ENCODE measurements at regions not wholly inside any gene's neighbourhood (a gene's known extent, or its start where the extent isn't known, plus 50 kb on each side); places are given as distances from the start of the nearest gene placed in this dataset.

GRCh38 chr18:64419156-64419555 lies 270.3 kb upstream of the LINC00305 start:
- no peaks in the 10 kb centered on the region for H3K4me1 Mint-ChIP-seq
- H3K36me3 Mint-ChIP-seq, result no peaks in the 10 kb centered on the region
- DNase-seq, result no peak
- no peaks in the 10 kb centered on the region for H3K27me3 Mint-ChIP-seq
- no peaks in the 10 kb centered on the region for H3K36me3 ChIP-seq (ENCODE audit: insufficient read depth, low read length)
- H3K27ac ChIP-seq (ENCODE audit: low read depth, low read length), result no peak overlapping the region
- CTCF ChIA-PET (ENCODE audit: partially characterized antibody), result no interaction called here
- H3K27ac Mint-ChIP-seq, result no peak overlapping the region
- POLR2A ChIA-PET (ENCODE audit: partially characterized antibody), result no interaction called here
- no peaks in the 10 kb centered on the region for H3K27me3 ChIP-seq (ENCODE audit: insufficient read depth, low read length)
- no peaks in the 10 kb centered on the region for H3K9me3 ChIP-seq (ENCODE audit: control insufficient read depth in 1 of 2, low read length in 2 of 2)
- H3K4me3 ChIP-seq (ENCODE audit: low read length in 2 of 2), result no peak overlapping the region
- no peaks in the 10 kb centered on the region for H3K4me1 ChIP-seq (ENCODE audit: insufficient read depth, low read length)
- H3K9me3 Mint-ChIP-seq, result peaks cover 0 to 14% (median 3%) of the 10 kb centered on the region in 8 donors
- no peak overlapping the region for H3K4me3 Mint-ChIP-seq
- intact Hi-C loops (cut with micrococcal nuclease), result no loop called here

GRCh38 chr18:64416990-64417389 lies 268.1 kb upstream of the LINC00305 start:
- peaks cover 0 to 7% (median 2%) of the 10 kb centered on the region in 8 donors for H3K9me3 Mint-ChIP-seq
- H3K4me1 ChIP-seq (ENCODE audit: insufficient read depth, low read length), result no peaks in the 10 kb centered on the region
- no peaks in the 10 kb centered on the region for H3K27me3 Mint-ChIP-seq
- CTCF ChIA-PET (ENCODE audit: partially characterized antibody), result no interaction called here
- no peaks in the 10 kb centered on the region for H3K9me3 ChIP-seq (ENCODE audit: control insufficient read depth in 1 of 2, low read length in 2 of 2)
- DNase-seq, result no peak
- no peak overlapping the region for H3K27ac ChIP-seq (ENCODE audit: low read depth, low read length)
- H3K4me3 ChIP-seq (ENCODE audit: low read length in 2 of 2), result no peak overlapping the region
- H3K4me3 Mint-ChIP-seq, result no peak overlapping the region
- POLR2A ChIA-PET (ENCODE audit: partially characterized antibody), result no interaction called here
- H3K27me3 ChIP-seq (ENCODE audit: insufficient read depth, low read length), result no peaks in the 10 kb centered on the region
- intact Hi-C loops (cut with micrococcal nuclease), result no loop called here
- H3K36me3 ChIP-seq (ENCODE audit: insufficient read depth, low read length), result no peaks in the 10 kb centered on the region
- no peaks in the 10 kb centered on the region for H3K4me1 Mint-ChIP-seq
- H3K27ac Mint-ChIP-seq, result no peak overlapping the region
- no peaks in the 10 kb centered on the region for H3K36me3 Mint-ChIP-seq

GRCh38 chr18:64415218-64415617 lies 266.3 kb upstream of the LINC00305 start:
- POLR2A ChIA-PET (ENCODE audit: partially characterized antibody), result no interaction called here
- Mint-ChIP-seq H3K9me3 (peaks cover 0 to 5% (median 1%) of the 10 kb centered on the region in 8 donors), H3K4me1 (no peaks in the 10 kb centered on the region), H3K27ac (no peak overlapping the region), H3K4me3 (no peak overlapping the region), H3K27me3 (no peaks in the 10 kb centered on the region), H3K36me3 (no peaks in the 10 kb centered on the region)
- H3K27ac ChIP-seq (ENCODE audit: low read depth, low read length), result no peak overlapping the region
- intact Hi-C loops (cut with micrococcal nuclease), result no loop called here
- H3K4me1 ChIP-seq (ENCODE audit: insufficient read depth, low read length), result no peaks in the 10 kb centered on the region
- H3K4me3 ChIP-seq (ENCODE audit: low read length in 2 of 2), result no peak overlapping the region
- no peaks in the 10 kb centered on the region for H3K27me3 ChIP-seq (ENCODE audit: insufficient read depth, low read length)
- H3K36me3 ChIP-seq (ENCODE audit: insufficient read depth, low read length), result no peaks in the 10 kb centered on the region
- no peak for DNase-seq
- CTCF ChIA-PET (ENCODE audit: partially characterized antibody), result no interaction called here
- H3K9me3 ChIP-seq (ENCODE audit: control insufficient read depth in 1 of 2, low read length in 2 of 2), result no peaks in the 10 kb centered on the region

- no peak overlapping the region for H3K27ac ChIP-seq (ENCODE audit: low read depth, low read length)
- no peak for DNase-seq
- intact Hi-C loops (cut with micrococcal nuclease), result no loop called here
- H3K4me1 Mint-ChIP-seq, result no peaks in the 10 kb centered on the region
- no peaks in the 10 kb centered on the region for H3K27me3 ChIP-seq (ENCODE audit: insufficient read depth, low read length)
- no peak overlapping the region for H3K27ac Mint-ChIP-seq
- H3K9me3 Mint-ChIP-seq, result peaks cover 0 to 4% (median under 1%) of the 10 kb centered on the region in 8 donors
- no peaks in the 10 kb centered on the region for H3K27me3 Mint-ChIP-seq
- H3K4me3 Mint-ChIP-seq, result no peak overlapping the region
- ChIA-PET POLR2A (ENCODE audit: partially characterized antibody) (no interaction called here), CTCF (ENCODE audit: partially characterized antibody) (no interaction called here)
- H3K4me3 ChIP-seq (ENCODE audit: low read length in 2 of 2), result no peak overlapping the region
- H3K36me3 Mint-ChIP-seq, result no peaks in the 10 kb centered on the region
- no peaks in the 10 kb centered on the region for H3K4me1 ChIP-seq (ENCODE audit: insufficient read depth, low read length)
- no peaks in the 10 kb centered on the region for H3K9me3 ChIP-seq (ENCODE audit: control insufficient read depth in 1 of 2, low read length in 2 of 2)
- no peaks in the 10 kb centered on the region for H3K36me3 ChIP-seq (ENCODE audit: insufficient read depth, low read length)
These were observed 261.8 kb upstream of the LINC00305 start for GRCh38 chr18:64410685-64411084.

- Mint-ChIP-seq H3K36me3 (no peaks in the 10 kb centered on the region), H3K9me3 (peaks cover 0 to 4% (median under 1%) of the 10 kb centered on the region in 8 donors), H3K4me3 (no peak overlapping the region), H3K27me3 (no peaks in the 10 kb centered on the region), H3K27ac (no peak overlapping the region), H3K4me1 (no peaks in the 10 kb centered on the region)
- no peak for DNase-seq
- no peak overlapping the region for H3K4me3 ChIP-seq (ENCODE audit: low read length in 2 of 2)
- intact Hi-C loops (cut with micrococcal nuclease), result no loop called here
- no peaks in the 10 kb centered on the region for H3K9me3 ChIP-seq (ENCODE audit: control insufficient read depth in 1 of 2, low read length in 2 of 2)
- H3K27ac ChIP-seq (ENCODE audit: low read depth, low read length), result no peak overlapping the region
- no peaks in the 10 kb centered on the region for H3K36me3 ChIP-seq (ENCODE audit: insufficient read depth, low read length)
- CTCF ChIA-PET (ENCODE audit: partially characterized antibody), result no interaction called here
- H3K27me3 ChIP-seq (ENCODE audit: insufficient read depth, low read length), result no peaks in the 10 kb centered on the region
- H3K4me1 ChIP-seq (ENCODE audit: insufficient read depth, low read length), result no peaks in the 10 kb centered on the region
- POLR2A ChIA-PET (ENCODE audit: partially characterized antibody), result no interaction called here
These were observed 260.6 kb upstream of the LINC00305 start for GRCh38 chr18:64409511-64409910.

GRCh38 chr18:64407606-64408005 lies 258.7 kb upstream of the LINC00305 start:
- Mint-ChIP-seq H3K27me3 (no peaks in the 10 kb centered on the region), H3K36me3 (no peaks in the 10 kb centered on the region), H3K27ac (no peak overlapping the region), H3K4me3 (no peak overlapping the region), H3K9me3 (peaks cover 0 to 4% (median under 1%) of the 10 kb centered on the region in 8 donors), H3K4me1 (no peaks in the 10 kb centered on the region)
- ChIA-PET CTCF (ENCODE audit: partially characterized antibody) (no interaction called here), POLR2A (ENCODE audit: partially characterized antibody) (no interaction called here)
- intact Hi-C loops (cut with micrococcal nuclease), result no loop called here
- no peak overlapping the region for H3K27ac ChIP-seq (ENCODE audit: low read depth, low read length)
- no peak for DNase-seq
- no peaks in the 10 kb centered on the region for H3K36me3 ChIP-seq (ENCODE audit: insufficient read depth, low read length)
- no peaks in the 10 kb centered on the region for H3K4me1 ChIP-seq (ENCODE audit: insufficient read depth, low read length)
- no peaks in the 10 kb centered on the region for H3K27me3 ChIP-seq (ENCODE audit: insufficient read depth, low read length)
- H3K4me3 ChIP-seq (ENCODE audit: low read length in 2 of 2), result no peak overlapping the region
- H3K9me3 ChIP-seq (ENCODE audit: control insufficient read depth in 1 of 2, low read length in 2 of 2), result no peaks in the 10 kb centered on the region

- H3K4me3 ChIP-seq (ENCODE audit: low read length in 2 of 2), result no peak overlapping the region
- no peaks in the 10 kb centered on the region for H3K4me1 Mint-ChIP-seq
- H3K27ac ChIP-seq (ENCODE audit: low read depth, low read length), result no peak overlapping the region
- no peaks in the 10 kb centered on the region for H3K36me3 Mint-ChIP-seq
- no peaks in the 10 kb centered on the region for H3K4me1 ChIP-seq (ENCODE audit: insufficient read depth, low read length)
- no peak overlapping the region for H3K27ac Mint-ChIP-seq
- no peaks in the 10 kb centered on the region for H3K9me3 ChIP-seq (ENCODE audit: control insufficient read depth in 1 of 2, low read length in 2 of 2)
- H3K36me3 ChIP-seq (ENCODE audit: insufficient read depth, low read length), result no peaks in the 10 kb centered on the region
- intact Hi-C loops (cut with micrococcal nuclease), result no loop called here
- no peak overlapping the region for H3K4me3 Mint-ChIP-seq
- DNase-seq, result no peak
- peaks cover 0 to 2% (median 0%) of the 10 kb centered on the region in 8 donors for H3K9me3 Mint-ChIP-seq
- ChIA-PET POLR2A (ENCODE audit: partially characterized antibody) (no interaction called here), CTCF (ENCODE audit: partially characterized antibody) (no interaction called here)
- H3K27me3 ChIP-seq (ENCODE audit: insufficient read depth, low read length), result no peaks in the 10 kb centered on the region
- H3K27me3 Mint-ChIP-seq, result no peaks in the 10 kb centered on the region
These were observed 256.3 kb upstream of the LINC00305 start for GRCh38 chr18:64405161-64405560.

GRCh38 chr18:64403784-64404503 lies 255.1 kb upstream of the LINC00305 start:
- peak overlapping the region in 1 of 7 donors; percentile 74 for H3K27ac Mint-ChIP-seq
- Histone ChIP-seq H3K36me3 (ENCODE audit: insufficient read depth, low read length) (no peaks in the 10 kb centered on the region), H3K27ac (ENCODE audit: low read depth, low read length) (no peak overlapping the region), H3K4me3 (ENCODE audit: low read length in 2 of 2) (no peak overlapping the region), H3K9me3 (ENCODE audit: control insufficient read depth in 1 of 2, low read length in 2 of 2) (no peaks in the 10 kb centered on the region), H3K27me3 (ENCODE audit: insufficient read depth, low read length) (no peaks in the 10 kb centered on the region), H3K4me1 (ENCODE audit: insufficient read depth, low read length) (no peaks in the 10 kb centered on the region)
- CTCF ChIA-PET (ENCODE audit: partially characterized antibody), result no interaction called here
- no peaks in the 10 kb centered on the region for H3K27me3 Mint-ChIP-seq
- H3K9me3 Mint-ChIP-seq, result peaks cover 0 to 2% (median 0%) of the 10 kb centered on the region in 8 donors
- intact Hi-C loops (cut with micrococcal nuclease), result no loop called here
- H3K4me3 Mint-ChIP-seq, result peak overlapping the region in 1 of 8 donors; percentile 8
- no peaks in the 10 kb centered on the region for H3K4me1 Mint-ChIP-seq
- no peak for DNase-seq
- POLR2A ChIA-PET (ENCODE audit: partially characterized antibody), result no interaction called here
- H3K36me3 Mint-ChIP-seq, result no peaks in the 10 kb centered on the region
